ENCODE measurements at regions not wholly inside any gene's neighbourhood (a gene's known extent, or its start where the extent isn't known, plus 50 kb on each side); places are given as distances from the start of the nearest gene placed in this dataset.

DNA sequence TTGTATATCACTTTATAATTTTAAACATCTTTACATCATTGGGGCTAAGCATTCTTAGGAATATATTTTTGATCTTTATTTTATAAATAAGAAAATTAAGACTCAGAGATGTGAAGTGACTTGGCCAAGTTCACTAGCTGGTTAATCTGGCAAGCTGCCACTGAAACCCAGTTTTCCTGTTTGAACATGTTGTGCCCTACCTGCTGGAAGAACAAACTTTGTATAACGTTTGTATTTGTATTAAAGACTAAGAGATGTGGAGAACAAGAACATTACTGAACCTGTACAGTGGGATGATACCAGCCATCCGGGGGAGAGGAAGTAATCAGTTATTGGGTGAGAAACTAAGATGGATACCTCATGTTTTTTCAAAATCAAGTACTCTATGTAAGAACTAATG is 77.2 kb upstream of the SIPA1L2 start:
- TF ChIP-seq SIN3A (IDR thresholded peaks at IDR 0.05; ENCODE audit: borderline replicate concordance in 2 of 2, control insufficient read depth in 1 of 2, low read depth in 2 of 2, low read length in 2 of 2) (no peak), SIN3B (IDR thresholded peaks at IDR 0.05; ENCODE audit: low read depth) (no peak), SMC3 (conservative IDR thresholded peaks at IDR 0.05; ENCODE audit: insufficient read depth, low read depth, low read length) (no peak), SPI1 (IDR thresholded peaks at IDR 0.05; ENCODE audit: borderline replicate concordance, low read depth, low read length) (no peak)
- TF ChIP-seq, protein P1, sequence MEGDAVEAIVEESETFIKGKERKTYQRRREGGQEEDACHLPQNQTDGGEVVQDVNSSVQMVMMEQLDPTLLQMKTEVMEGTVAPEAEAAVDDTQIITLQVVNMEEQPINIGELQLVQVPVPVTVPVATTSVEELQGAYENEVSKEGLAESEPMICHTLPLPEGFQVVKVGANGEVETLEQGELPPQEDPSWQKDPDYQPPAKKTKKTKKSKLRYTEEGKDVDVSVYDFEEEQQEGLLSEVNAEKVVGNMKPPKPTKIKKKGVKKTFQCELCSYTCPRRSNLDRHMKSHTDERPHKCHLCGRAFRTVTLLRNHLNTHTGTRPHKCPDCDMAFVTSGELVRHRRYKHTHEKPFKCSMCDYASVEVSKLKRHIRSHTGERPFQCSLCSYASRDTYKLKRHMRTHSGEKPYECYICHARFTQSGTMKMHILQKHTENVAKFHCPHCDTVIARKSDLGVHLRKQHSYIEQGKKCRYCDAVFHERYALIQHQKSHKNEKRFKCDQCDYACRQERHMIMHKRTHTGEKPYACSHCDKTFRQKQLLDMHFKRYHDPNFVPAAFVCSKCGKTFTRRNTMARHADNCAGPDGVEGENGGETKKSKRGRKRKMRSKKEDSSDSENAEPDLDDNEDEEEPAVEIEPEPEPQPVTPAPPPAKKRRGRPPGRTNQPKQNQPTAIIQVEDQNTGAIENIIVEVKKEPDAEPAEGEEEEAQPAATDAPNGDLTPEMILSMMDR (IDR thresholded peaks at IDR 0.05 in 2 of 3, conservative IDR thresholded peaks at IDR 0.05 in 1 of 3; ENCODE audit: insufficient read depth in 2 of 3, low read depth in 1 of 3, low read length in 3 of 3), result no peak
